ENCODE measurements at regions not wholly inside any gene's neighbourhood (a gene's known extent, or its start where the extent isn't known, plus 50 kb on each side); places are given as distances from the start of the nearest gene placed in this dataset.

GRCh38 chr5:167147879-167148278, 1143.6 kb upstream of the WWC1 start:
- TF ChIP-seq EZH2 (IDR thresholded peaks at IDR 0.05) (no peak), POLR2AphosphoS5 (IDR thresholded peaks at IDR 0.05; ENCODE audit: borderline replicate concordance, low read depth, low read length) (no peak)
